Neural progenitor cell (in vitro differentiated cells): ENCODE measurements at regions not wholly inside any gene's neighbourhood (a gene's known extent, or its start where the extent isn't known, plus 50 kb on each side); places are given as distances from the start of the nearest gene placed in this dataset.

Experiments used
- DNase-seq: peaks from one replicate; pipeline ENCODE4 v3.0.0-alpha.2; 2016; ENCODE audit warnings: low spot score
- H2AFZ ChIP-seq: fragments of 200-600 bp; sonication (generic); replicated peaks from 2 replicates; pipeline ENCODE4 v1.6.1; 2016; ENCODE audit warnings: antibody characterized with exemption
- H3F3A ChIP-seq: fragments of 200-600 bp; sonication (generic); 2 replicates; pipeline ENCODE4 v1.6.1; 2016; ENCODE audit warnings: antibody characterized with exemption, low read depth
- H3K27ac ChIP-seq: fragments of 200-600 bp; sonication (generic); 2 replicates; pipeline ENCODE4 v1.5.1; 2016; ENCODE audit warnings: mild to moderate bottlenecking
- H3K27me3 ChIP-seq: fragments of 200-600 bp; sonication (generic); 2 replicates; pipeline ENCODE4 v1.6.1; 2016; ENCODE audit warnings: mild to moderate bottlenecking, moderate library complexity
- H3K36me3 ChIP-seq: fragments of 200-600 bp; sonication (generic); 2 replicates; pipeline ENCODE4 v1.5.1; 2016
- H3K4me1 ChIP-seq: fragments of 200-600 bp; sonication (generic); 2 replicates; pipeline ENCODE4 v1.6.1; 2016; ENCODE audit warnings: mixed run types
- H3K4me2 ChIP-seq: fragments of 200-600 bp; sonication (generic); 2 replicates; pipeline ENCODE4 v1.6.1; 2016
- H3K4me3 ChIP-seq: fragments of 200-600 bp; sonication (generic); 2 replicates; pipeline ENCODE4 v1.5.1; 2016
- H3K79me2 ChIP-seq: fragments of 200-600 bp; sonication (generic); 2 replicates; pipeline ENCODE4 v1.6.1; 2016; ENCODE audit warnings: low read depth
- H3K9ac ChIP-seq: fragments of 200-600 bp; sonication (generic); 2 replicates; pipeline ENCODE4 v1.6.1; 2016
- H3K9me3 ChIP-seq: fragments of 200-600 bp; sonication (generic); 2 replicates; pipeline ENCODE4 v1.5.1; 2016; ENCODE audit warnings: low read depth
- H4K20me1 ChIP-seq: fragments of 200-600 bp; sonication (generic); 2 replicates; pipeline ENCODE4 v1.6.1; 2016; ENCODE audit warnings: low read depth
- H3K27ac Mint-ChIP-seq: 3 replicates; pipeline ENCODE4 v1.8.0; 2021; ENCODE audit warnings: mixed read lengths
- H3K27me3 Mint-ChIP-seq: 2 replicates; pipeline ENCODE4 v1.8.0; 2022; ENCODE audit warnings: low read depth, mild to moderate bottlenecking, inconsistent platforms, moderate library complexity, mixed read lengths; ENCODE audit not compliant: insufficient read depth
- H3K36me3 Mint-ChIP-seq: 3 replicates; pipeline ENCODE4 v1.8.0; 2021; ENCODE audit warnings: mixed read lengths
- H3K4me1 Mint-ChIP-seq: 3 replicates; pipeline ENCODE4 v1.8.0; 2021; ENCODE audit warnings: mixed read lengths
- H3K4me3 Mint-ChIP-seq: 3 replicates; pipeline ENCODE4 v1.8.0; 2021; ENCODE audit warnings: mild to moderate bottlenecking, moderate library complexity, mixed read lengths
- H3K9me3 Mint-ChIP-seq: 3 replicates; pipeline ENCODE4 v1.8.0; 2020; ENCODE audit warnings: mixed read lengths
- CTCF ChIP-seq: fragments of 200-600 bp; sonication (generic); IDR thresholded peaks from 2 replicates; pipeline ENCODE4 v1.5.1; 2017; ENCODE audit warnings: antibody characterized with exemption, mild to moderate bottlenecking
- EZH2 ChIP-seq: fragments of 200-600 bp; sonication (generic); IDR thresholded peaks from 2 replicates; pipeline ENCODE4 v1.6.1; 2017; ENCODE audit warnings: antibody characterized with exemption, mild to moderate bottlenecking, moderate library complexity
- EZH2phosphoT487 ChIP-seq: fragments of 200-600 bp; sonication (generic); IDR thresholded peaks from 2 replicates; pipeline ENCODE4 v1.6.1; 2017; ENCODE audit warnings: antibody characterized with exemption

DNA sequence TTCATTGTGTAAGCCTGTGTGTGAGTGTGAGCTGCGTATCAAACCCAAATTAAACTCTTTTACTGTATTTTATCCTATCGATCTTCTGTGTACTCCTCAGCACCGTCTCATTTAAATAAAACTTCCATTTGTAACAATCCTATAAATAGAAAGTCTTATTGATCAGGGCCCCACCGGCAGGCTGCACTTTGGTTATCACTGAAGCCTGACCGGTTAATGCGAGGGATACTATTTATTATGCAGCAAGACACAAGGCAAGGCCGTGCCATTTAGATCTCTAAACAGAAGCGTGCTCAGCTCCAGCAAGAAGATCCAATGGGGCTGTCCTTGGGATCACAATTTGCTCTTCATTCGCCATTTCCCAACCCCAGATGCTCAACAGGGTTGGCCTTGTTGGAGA lies 252.6 kb upstream of the TSHZ3 start:
- Histone ChIP-seq H3K27me3 (no peaks in the 10 kb centered on the region), H3K9ac (no peak overlapping the region), H3K4me3 (no peak overlapping the region), H3K79me2 (no peaks in the 10 kb centered on the region), H3K4me2 (no peak overlapping the region), H4K20me1 (no peaks in the 10 kb centered on the region), H3F3A (no peaks in the 10 kb centered on the region), H3K4me1 (no peaks in the 10 kb centered on the region), H3K36me3 (no peaks in the 10 kb centered on the region), H3K27ac (no peak overlapping the region), H2AFZ (no peak overlapping the region), H3K9me3 (no peaks in the 10 kb centered on the region)
- H3K27ac Mint-ChIP-seq: no peak overlapping the region
- DNase-seq: no peak
- no peak overlapping the region for H3K4me3 Mint-ChIP-seq
- no peaks in the 10 kb centered on the region for H3K27me3 Mint-ChIP-seq
- peaks cover 8% of the 10 kb centered on the region for H3K4me1 Mint-ChIP-seq
- TF ChIP-seq EZH2 (no peak), EZH2phosphoT487 (no peak), CTCF (no peak)
- H3K36me3 Mint-ChIP-seq: no peaks in the 10 kb centered on the region
- no peaks in the 10 kb centered on the region for H3K9me3 Mint-ChIP-seq

DNA sequence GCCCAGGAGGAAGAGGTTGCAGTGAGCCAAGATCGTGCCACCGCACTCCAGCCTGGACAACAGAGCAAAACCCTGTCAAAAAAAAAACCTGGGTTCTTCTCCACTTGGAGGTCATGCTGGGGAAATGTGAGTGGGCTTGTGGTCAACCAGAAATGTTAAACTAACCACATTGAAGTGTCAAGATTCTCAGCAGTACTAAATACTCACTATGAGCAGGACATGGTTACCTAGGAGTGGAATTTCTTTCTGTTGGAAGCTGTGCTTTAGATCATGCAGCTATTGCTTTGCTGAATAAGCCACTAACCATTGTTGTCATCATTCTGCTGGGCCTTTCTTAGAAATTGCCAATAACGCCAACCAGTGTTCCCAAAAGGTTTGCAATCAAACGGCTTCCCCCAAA lies 253.3 kb upstream of the TSHZ3 start:
- Mint-ChIP-seq H3K27me3 (peaks cover 3% of the 10 kb centered on the region), H3K36me3 (no peaks in the 10 kb centered on the region)
- TF ChIP-seq EZH2: no peak

DNA sequence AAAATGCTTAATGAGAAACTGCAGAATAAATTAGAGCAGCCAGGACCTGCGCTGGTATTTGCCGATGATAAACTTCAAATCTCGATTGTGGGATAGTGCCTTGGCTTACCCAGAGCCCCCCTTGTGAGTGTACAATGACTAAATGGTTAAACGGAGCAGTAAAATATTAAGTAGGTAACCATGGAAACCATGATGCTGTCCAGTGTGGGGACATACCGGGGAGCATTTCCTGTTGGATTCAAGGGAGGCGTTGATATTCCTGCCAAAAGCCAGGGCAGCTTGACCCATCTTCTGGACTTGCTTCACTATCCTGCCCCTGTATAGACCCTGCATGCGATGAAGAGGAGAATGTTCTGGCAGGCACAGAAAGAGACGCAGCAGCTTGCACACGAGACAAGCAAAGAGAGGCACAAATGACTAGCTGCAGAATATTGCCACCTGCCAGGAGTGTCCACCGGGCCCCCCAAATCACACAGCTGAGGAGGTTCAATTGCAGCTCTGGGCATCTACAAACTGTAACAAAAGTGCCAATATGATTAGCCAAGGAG lies 255.3 kb upstream of the TSHZ3 start:
- H3K4me3 Mint-ChIP-seq: no peak overlapping the region
- peaks cover 2% of the 10 kb centered on the region for H3K9me3 Mint-ChIP-seq
- peaks cover 3% of the 10 kb centered on the region for H3K27me3 Mint-ChIP-seq
- Histone ChIP-seq H4K20me1 (no peaks in the 10 kb centered on the region), H2AFZ (no peak overlapping the region), H3K27ac (no peak overlapping the region), H3K27me3 (no peaks in the 10 kb centered on the region), H3K79me2 (no peaks in the 10 kb centered on the region), H3K4me2 (no peak overlapping the region), H3K4me3 (no peak overlapping the region), H3K4me1 (no peaks in the 10 kb centered on the region), H3K36me3 (no peaks in the 10 kb centered on the region), H3K9me3 (no peaks in the 10 kb centered on the region), H3F3A (no peaks in the 10 kb centered on the region), H3K9ac (no peak overlapping the region)
- no peak for DNase-seq
- H3K27ac Mint-ChIP-seq: no peak overlapping the region
- peaks cover 8% of the 10 kb centered on the region for H3K4me1 Mint-ChIP-seq
- H3K36me3 Mint-ChIP-seq: no peaks in the 10 kb centered on the region
- no peak for TF ChIP-seq EZH2phosphoT487
- no peak for TF ChIP-seq CTCF
- no peak for TF ChIP-seq EZH2

More for the DNA sequence above, 253.3 kb upstream of the TSHZ3 start:
- no peak overlapping the region for H3K27ac ChIP-seq
- Mint-ChIP-seq H3K9me3 (no peaks in the 10 kb centered on the region), H3K27ac (no peak overlapping the region), H3K4me3 (no peak overlapping the region), H3K4me1 (peaks cover 8% of the 10 kb centered on the region)
- H3K4me3 ChIP-seq: no peak overlapping the region
- no peaks in the 10 kb centered on the region for H3F3A ChIP-seq
- H3K4me1 ChIP-seq: no peaks in the 10 kb centered on the region
- no peak overlapping the region for H3K9ac ChIP-seq
- DNase-seq: no peak
- no peak overlapping the region for H2AFZ ChIP-seq
- H3K9me3 ChIP-seq: no peaks in the 10 kb centered on the region
- H3K79me2 ChIP-seq: no peaks in the 10 kb centered on the region
- no peaks in the 10 kb centered on the region for H3K27me3 ChIP-seq
- no peaks in the 10 kb centered on the region for H3K36me3 ChIP-seq
- no peaks in the 10 kb centered on the region for H4K20me1 ChIP-seq
- no peak overlapping the region for H3K4me2 ChIP-seq

- Histone ChIP-seq H3F3A (no peaks in the 10 kb centered on the region), H3K27ac (no peak overlapping the region), H3K79me2 (no peaks in the 10 kb centered on the region), H3K36me3 (no peaks in the 10 kb centered on the region), H3K9ac (no peak overlapping the region), H3K27me3 (no peaks in the 10 kb centered on the region), H3K4me2 (no peak overlapping the region), H4K20me1 (no peaks in the 10 kb centered on the region), H2AFZ (no peak overlapping the region), H3K4me1 (no peaks in the 10 kb centered on the region), H3K4me3 (no peak overlapping the region), H3K9me3 (no peaks in the 10 kb centered on the region)
- no peaks in the 10 kb centered on the region for H3K4me1 Mint-ChIP-seq
- no peak for DNase-seq
- TF ChIP-seq EZH2 (no peak), EZH2phosphoT487 (no peak), CTCF (no peak)
- H3K9me3 Mint-ChIP-seq: peaks cover 2% of the 10 kb centered on the region
- no peaks in the 10 kb centered on the region for H3K36me3 Mint-ChIP-seq
- H3K27me3 Mint-ChIP-seq: peaks cover 3% of the 10 kb centered on the region
- H3K4me3 Mint-ChIP-seq: no peak overlapping the region
- no peak overlapping the region for H3K27ac Mint-ChIP-seq
Observed at GRCh38 chr19:31610018-31610417, 260.8 kb upstream of the TSHZ3 start.
